Endothelial cell of umbilical vein (primary cell): ENCODE measurements at regions not wholly inside any gene's neighbourhood (a gene's known extent, or its start where the extent isn't known, plus 50 kb on each side); places are given as distances from the start of the nearest gene placed in this dataset.

Source experiments
- BruUV-seq: library from RNA; stranded (reverse); fragments of 400-500 nt; replicated peaks from 2 replicates; lab custom pipeline; 2021; lab: Mats Ljungman, UMichigan
- CTCF ChIA-PET: fragments of 300-600, 350-600 bp; sonication (Branson Sonifier 250); formaldehyde crosslinking; loops from one replicate; lab custom pipeline; 2021; ENCODE audit warnings: antibody characterized with exemption, inconsistent platforms; lab: Charles Lee
- POLR2A ChIA-PET: fragments of 300-600, 350-600 bp; sonication (Branson Sonifier 250); formaldehyde crosslinking; loops from one replicate; lab custom pipeline; 2021; ENCODE audit warnings: antibody characterized with exemption, inconsistent platforms; lab: Charles Lee
- DNase-seq: peaks from one replicate; pipeline ENCODE4 v3.0.0-alpha.2; 2011; ENCODE audit warnings: low read depth, low spot score
- FAIRE-seq: peaks from 2 replicates; lab custom pipeline; 2011; peaks lifted over from hg19 to GRCh38; lab: Jason Lieb, UNC
- H2AFZ ChIP-seq: 2 replicates; pipeline ENCODE4 v1.6.0; 2012; ENCODE audit warnings: low read depth, low read length, control low read depth, inconsistent platforms
- H3K27ac ChIP-seq: 2 replicates; pipeline ENCODE4 v1.5.1; 2011; ENCODE audit warnings: low read depth, mild to moderate bottlenecking, control low read depth, low read length, moderate library complexity; ENCODE audit not compliant: insufficient read depth
- H3K27me3 ChIP-seq, 2 experiments: 2 replicates each; pipeline versions ENCODE4 v1.6.0 to v1.6.1; 2011; ENCODE audit warnings: low read length in 2 of 2, mixed read lengths in 1 of 2; ENCODE audit not compliant: control insufficient read depth in 2 of 2, insufficient read depth in 2 of 2
- H3K36me3 ChIP-seq, 2 experiments: 2 replicates in 1 of 2; 3 replicates in 1 of 2; pipeline ENCODE4 v1.5.1; 2011; ENCODE audit warnings: low read length in 2 of 2, mild to moderate bottlenecking in 1 of 2, moderate library complexity in 1 of 2; ENCODE audit not compliant: control insufficient read depth in 2 of 2, insufficient read depth in 2 of 2; ENCODE audit errors: extremely low read depth in 1 of 2
- H3K4me1 ChIP-seq: 3 replicates; pipeline ENCODE4 v1.5.1; 2011; ENCODE audit warnings: mild to moderate bottlenecking, low read length; ENCODE audit not compliant: control insufficient read depth, insufficient read depth; ENCODE audit errors: extremely low read depth
- H3K4me2 ChIP-seq: 2 replicates; pipeline ENCODE4 v1.6.1; 2011; ENCODE audit warnings: low read length, control low read depth, mixed read lengths; ENCODE audit not compliant: insufficient read depth
- H3K4me3 ChIP-seq, 3 experiments: fragments of 200-600 bp in 1 of 3; sonication (generic), shearing (Covaris generic) in 1 of 3; replicated peaks in 1 of 3; 2 replicates each; pipeline ENCODE4 v1.5.1; 2011 to 2016; ENCODE audit warnings: control low read depth in 3 of 3, low read length in 3 of 3, mild to moderate bottlenecking in 2 of 3, inconsistent platforms in 1 of 3, low read depth in 1 of 3, moderate library complexity in 1 of 3; ENCODE audit not compliant: insufficient read depth in 1 of 3
- H3K79me2 ChIP-seq: 2 replicates; pipeline ENCODE4 v1.6.0; 2012; ENCODE audit warnings: low read length, inconsistent platforms; ENCODE audit not compliant: control insufficient read depth, insufficient read depth
- H3K9ac ChIP-seq: replicated peaks from 2 replicates; pipeline ENCODE3; 2011; ENCODE audit warnings: low read length, control low read depth; ENCODE audit not compliant: insufficient read depth; ENCODE audit errors: extremely low read depth
- H3K9me1 ChIP-seq: replicated peaks from 3 replicates; pipeline ENCODE4 v1.6.0; 2011; ENCODE audit warnings: mild to moderate bottlenecking, low read length; ENCODE audit not compliant: control insufficient read depth, insufficient read depth; ENCODE audit errors: extremely low read depth
- H3K9me3 ChIP-seq: replicated peaks from 2 replicates; pipeline ENCODE4 v1.5.1; 2012; ENCODE audit warnings: low read length, inconsistent platforms; ENCODE audit not compliant: control insufficient read depth, insufficient read depth
- H4K20me1 ChIP-seq: replicated peaks from 2 replicates; pipeline ENCODE3; 2011; ENCODE audit warnings: mild to moderate bottlenecking, low read length; ENCODE audit not compliant: control insufficient read depth, insufficient read depth; ENCODE audit errors: extremely low read depth
- EZH2 ChIP-seq: IDR thresholded peaks from 2 replicates; pipeline ENCODE4 v1.6.1; 2012; ENCODE audit warnings: borderline replicate concordance, low read depth, mild to moderate bottlenecking, moderate library complexity, low read length, inconsistent platforms; ENCODE audit not compliant: severe bottlenecking
- FOS ChIP-seq: IDR thresholded peaks from 2 replicates; pipeline ENCODE4 v1.6.1; 2011; ENCODE audit warnings: mild to moderate bottlenecking, low read length, moderate library complexity, borderline replicate concordance; ENCODE audit not compliant: insufficient read depth
- GATA2 ChIP-seq: IDR thresholded peaks from 2 replicates; pipeline ENCODE4 v1.7.0; 2011; ENCODE audit warnings: low read depth, mild to moderate bottlenecking, moderate library complexity, mixed read lengths, low read length; ENCODE audit not compliant: insufficient read length, insufficient read depth
- JUN ChIP-seq: IDR thresholded peaks from 2 replicates; pipeline ENCODE4 v1.6.1; 2011; ENCODE audit warnings: borderline replicate concordance, low read depth; ENCODE audit not compliant: insufficient read length, insufficient read depth
- MAX ChIP-seq: IDR thresholded peaks from 2 replicates; pipeline ENCODE4 v1.6.1; 2011; ENCODE audit not compliant: insufficient read depth, insufficient read length
- MYC ChIP-seq: IDR thresholded peaks from one replicate; pipeline ENCODE4 v1.6.1; 2011; ENCODE audit warnings: mild to moderate bottlenecking, low read depth, low read length
- POLR2A ChIP-seq: IDR thresholded peaks from 2 replicates; pipeline ENCODE4 v1.6.1; 2012; ENCODE audit warnings: low read depth, mild to moderate bottlenecking, control low read depth, low read length
- POLR2AphosphoS5 ChIP-seq: IDR thresholded peaks from 2 replicates; pipeline ENCODE4 v1.6.1; 2012; ENCODE audit warnings: low read depth, mild to moderate bottlenecking, control low read depth, low read length, moderate library complexity; ENCODE audit not compliant: insufficient read depth
- dilution Hi-C: fragments of 300-500 bp; cut with MboI; formaldehyde crosslinking; loops from one replicate; pipeline ENCODE4 v1.15.0; 2019; ENCODE audit warnings: low sequenced_read_pairs; ENCODE audit not compliant: extremely low pct_ligation_motif_present
- intact Hi-C: fragments of 100-400 bp; cut with micrococcal nuclease; formaldehyde crosslinking; loops from one replicate; pipeline ENCODE4 v1.10.0; 2022

- DNase-seq: no peak
- dilution Hi-C loops: no loop called here
- no peak for TF ChIP-seq POLR2A
- TF ChIP-seq EZH2: no peak
- TF ChIP-seq GATA2: no peak
- no peak for TF ChIP-seq POLR2AphosphoS5
- TF ChIP-seq MYC: no peak
- no peak for TF ChIP-seq JUN
- TF ChIP-seq FOS: no peak
- no peak for TF ChIP-seq MAX
- CTCF ChIA-PET: interaction anchor here (1.2 kb wide), 1 partner anchor 12 kb away, joined by 5 read pairs; no protein-coding TSS in a partner anchor
- Histone ChIP-seq H3K4me2 (no peak overlapping the region), H2AFZ (no peak overlapping the region), H3K27ac (no peak overlapping the region), H3K4me1 (no peaks in the 10 kb centered on the region), H3K79me2 (no peaks in the 10 kb centered on the region), H3K36me3 (no peaks in the 10 kb centered on the region), H3K27me3 (no peaks in the 10 kb centered on the region), H3K9ac (no peak overlapping the region), H4K20me1 (no peaks in the 10 kb centered on the region), H3K4me3 (no peak overlapping the region), H3K9me3 (no peaks in the 10 kb centered on the region), H3K9me1 (no peaks in the 10 kb centered on the region)
- no TSS peak for BruUV-seq
- POLR2A ChIA-PET: no interaction called here
- no peak for FAIRE-seq
- intact Hi-C loops: no loop called here
These were observed 61.6 kb upstream of the SPP1 start for GRCh38 chr4:87913896-87914295.

- H3K9ac ChIP-seq: no peak overlapping the region
- H4K20me1 ChIP-seq: no peaks in the 10 kb centered on the region
- no peaks in the 10 kb centered on the region for H3K79me2 ChIP-seq
- TF ChIP-seq MYC: no peak
- TF ChIP-seq POLR2AphosphoS5: no peak
- TF ChIP-seq EZH2: no peak
- TF ChIP-seq MAX: no peak
- no peaks in the 10 kb centered on the region for H3K4me1 ChIP-seq
- no peak overlapping the region for H3K4me2 ChIP-seq
- H3K9me3 ChIP-seq: no peaks in the 10 kb centered on the region
- no TSS peak for BruUV-seq
- no peak overlapping the region for H2AFZ ChIP-seq
- intact Hi-C loops: no loop called here
- H3K27ac ChIP-seq: no peak overlapping the region
- no peak for FAIRE-seq
- POLR2A ChIA-PET: no interaction called here
- dilution Hi-C loops: no loop called here
- CTCF ChIA-PET: interaction anchor here (1.1 kb wide), 1 partner anchor 33 kb away, joined by 3 read pairs; no protein-coding TSS in a partner anchor
- no peaks in the 10 kb centered on the region for H3K27me3 ChIP-seq
- H3K4me3 ChIP-seq: no peak overlapping the region
- DNase-seq: no peak
- H3K9me1 ChIP-seq: no peaks in the 10 kb centered on the region
- no peaks in the 10 kb centered on the region for H3K36me3 ChIP-seq
These were observed 59.9 kb upstream of the SPP1 start for GRCh38 chr4:87915621-87916020.
